Hematopoietic multipotent progenitor cell treated with erythropoietin and hydrocortisone succinate and interleukin-3 and kit ligand, for 8 days (in vitro differentiated cells): ENCODE measurements at regions not wholly inside any gene's neighbourhood (a gene's known extent, or its start where the extent isn't known, plus 50 kb on each side); places are given as distances from the start of the nearest gene placed in this dataset.
"Not testable (repeated sequence)": the region's sequence is repeated elsewhere in the genome, so short reads cannot be mapped to it uniquely, and the experiment has no call there.

Experiments used
- DNase-seq: peaks from one replicate; pipeline ENCODE4 v3.0.0-alpha.2; 2015

GRCh38 chr4:188754372-188755002 is 615.2 kb downstream of the TRIML1 start:
- no peak for DNase-seq

- DNase-seq = no peak
Measured at GRCh38 chr4:188767496-188767895, 628.3 kb downstream of the TRIML1 start.

DNA sequence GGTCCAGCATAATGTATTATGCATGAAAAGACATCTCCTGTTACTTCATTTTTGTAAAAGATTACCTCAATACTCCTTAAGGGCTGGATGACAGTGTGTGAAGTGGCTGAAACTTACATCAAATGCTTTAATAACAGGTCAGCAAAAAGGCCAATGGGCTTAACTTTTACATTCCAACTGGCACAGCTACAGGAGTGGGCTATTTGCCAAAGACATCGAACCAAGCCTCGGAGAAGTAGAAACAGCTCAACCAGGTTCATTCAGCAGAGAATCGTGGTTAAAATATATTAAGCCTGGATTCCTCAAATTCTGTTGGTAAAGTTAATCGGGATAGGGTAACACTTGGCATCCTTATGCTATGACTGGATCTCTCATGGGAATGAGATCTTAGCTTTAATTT is 639.7 kb downstream of the TRIML1 start:
- DNase-seq = no peak

DNA sequence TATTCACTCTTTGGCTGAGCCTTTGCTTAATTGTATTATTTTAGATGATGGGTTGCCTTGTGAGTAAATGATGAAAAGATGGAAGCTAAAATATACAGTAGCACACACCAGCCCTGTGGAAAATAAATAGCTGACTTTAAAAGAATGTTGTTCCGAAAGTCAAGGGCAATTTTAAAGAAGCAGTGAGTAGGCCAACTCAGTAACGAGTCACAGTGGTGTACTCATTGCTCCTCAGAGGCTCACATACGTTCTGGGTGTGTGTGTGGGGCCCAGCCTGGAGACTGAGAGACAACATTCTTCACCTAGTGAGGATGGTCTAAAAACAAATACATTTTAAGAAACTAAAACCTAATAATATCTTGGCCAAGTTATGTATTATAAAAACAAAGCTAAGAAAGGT is 640.3 kb downstream of the TRIML1 start:
- DNase-seq = no peak

GRCh38 chr4:188780028-188780427 is 640.8 kb downstream of the TRIML1 start:
- no peak for DNase-seq

DNA sequence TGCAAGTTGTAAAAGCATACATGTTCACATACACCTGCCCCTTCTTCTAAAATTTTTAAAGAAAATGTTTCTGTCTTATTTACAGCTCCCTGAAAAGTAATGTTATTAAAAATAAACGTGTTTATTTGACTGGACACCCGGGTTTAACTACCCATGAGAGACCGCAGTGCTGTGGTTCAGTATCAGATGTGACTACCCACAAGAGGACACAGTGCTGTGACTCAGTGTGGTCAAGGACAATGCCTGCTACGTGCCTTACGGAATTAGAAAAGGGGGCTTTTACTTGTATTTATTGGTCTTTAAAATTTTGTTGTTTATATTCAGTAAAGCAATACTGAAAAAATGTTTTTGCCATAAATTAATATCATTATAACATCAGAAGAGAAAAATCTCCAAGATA is 641.4 kb downstream of the TRIML1 start:
- DNase-seq = no peak

DNA sequence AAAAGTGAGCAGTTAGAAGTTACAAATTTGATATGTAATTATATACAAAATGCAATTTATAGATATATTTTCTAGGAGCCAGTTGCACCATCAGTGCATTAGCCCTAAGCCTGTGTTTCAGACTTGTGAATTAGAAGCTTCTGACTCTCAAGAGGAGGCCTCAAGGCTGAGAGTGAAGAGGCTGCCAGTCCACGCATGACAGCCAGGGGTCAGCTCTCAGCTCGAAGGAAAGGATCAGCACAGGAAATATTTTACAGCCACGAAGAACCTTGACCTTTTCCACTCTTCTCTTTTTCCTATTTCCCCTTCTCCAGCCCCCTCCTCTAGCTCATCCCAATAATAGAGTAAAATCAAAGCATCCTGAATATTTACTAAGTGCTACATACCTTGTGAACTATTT is 642.4 kb downstream of the TRIML1 start:
- no peak for DNase-seq

GRCh38 chr4:188783175-188783574 is 643.9 kb downstream of the TRIML1 start:
- no peak for DNase-seq

DNA sequence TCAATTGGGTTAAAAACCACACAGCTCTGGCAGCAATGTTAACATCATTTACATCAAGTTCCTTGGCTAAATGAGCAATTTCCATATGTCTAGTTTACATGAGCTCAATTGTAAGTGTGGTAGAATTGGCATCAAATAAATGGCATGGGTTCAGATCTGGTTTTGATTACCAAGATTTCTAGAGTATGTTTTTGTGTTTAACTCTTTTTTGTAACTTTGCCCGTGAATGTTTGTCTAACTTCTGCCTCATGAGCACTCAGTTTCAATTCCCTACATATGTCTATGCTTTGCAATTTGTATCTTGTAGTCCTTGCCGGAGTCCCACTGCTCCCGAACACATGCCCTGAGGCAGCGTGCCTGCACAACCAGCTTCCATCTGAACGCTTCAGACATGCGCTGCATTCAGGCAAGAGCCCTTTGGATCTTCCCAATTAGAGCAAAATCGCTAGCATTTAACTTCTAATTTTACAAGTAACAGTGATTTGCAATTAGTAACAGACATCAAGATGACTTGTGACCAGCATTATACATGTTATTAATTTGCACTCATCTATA is 644.4 kb downstream of the TRIML1 start:
- no peak for DNase-seq

GRCh38 chr4:188796600-188796999 is 657.4 kb downstream of the TRIML1 start:
- DNase-seq = not testable (repeated sequence)

DNA sequence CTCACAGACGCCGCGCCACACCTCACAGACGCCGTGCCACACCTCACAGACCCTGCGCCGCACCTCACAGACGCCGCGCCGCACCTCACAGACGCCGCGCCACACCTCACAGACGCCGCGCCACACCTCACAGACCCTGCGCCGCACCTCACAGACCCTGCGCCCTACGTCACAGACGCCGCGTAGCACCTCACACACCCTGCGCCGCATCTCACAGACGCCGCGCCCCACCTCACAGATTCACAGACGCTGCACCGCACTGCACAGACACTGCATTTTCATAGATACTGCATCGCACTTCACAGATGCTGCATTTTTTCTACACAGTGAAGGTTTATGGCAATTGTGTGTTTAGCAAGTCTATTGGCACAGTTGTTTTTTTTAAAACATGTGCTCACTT is 657.8 kb downstream of the TRIML1 start:
- not testable (repeated sequence) for DNase-seq

- DNase-seq = no peak
Measured at GRCh38 chr4:188804861-188805260, 665.6 kb downstream of the TRIML1 start.

DNA sequence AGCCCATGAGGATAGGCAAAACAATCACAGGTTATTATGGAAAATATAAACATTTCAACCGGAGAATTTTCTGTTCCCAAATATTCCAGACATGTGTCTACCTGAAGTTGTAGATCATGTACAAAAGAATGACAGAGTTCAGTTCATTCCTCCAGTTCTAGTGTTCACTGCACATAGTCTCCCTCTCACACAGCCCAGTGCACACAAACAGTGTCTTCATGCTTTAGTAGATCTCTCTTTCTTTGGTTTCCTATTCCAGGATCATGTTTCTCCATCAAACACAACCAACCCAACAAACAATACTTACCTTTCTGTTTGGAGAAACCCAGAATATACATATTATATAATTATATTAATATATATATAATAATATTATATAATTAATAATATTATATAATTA is 671.9 kb downstream of the TRIML1 start:
- DNase-seq = no peak

- no peak for DNase-seq
Measured at GRCh38 chr4:188812644-188813043, 673.4 kb downstream of the TRIML1 start.

DNA sequence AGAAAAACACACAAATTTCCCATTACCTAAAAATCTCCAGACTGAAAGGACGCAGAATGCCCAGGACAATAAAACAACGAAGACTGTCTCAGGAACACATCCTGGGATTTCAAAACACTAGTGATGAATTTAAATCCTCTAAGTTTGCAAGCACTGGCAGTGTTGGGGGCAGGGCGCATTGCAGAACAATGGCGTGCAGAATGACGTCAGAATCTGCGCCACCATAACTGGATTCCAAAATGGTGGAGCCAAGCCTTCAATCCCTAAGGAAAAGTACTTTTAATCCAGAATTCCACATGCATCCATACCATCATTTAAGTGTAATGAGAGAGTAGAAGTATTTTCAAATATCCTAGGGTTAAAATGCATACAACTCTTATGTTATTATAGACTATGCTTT is 679.1 kb downstream of the TRIML1 start:
- DNase-seq = no peak

DNA sequence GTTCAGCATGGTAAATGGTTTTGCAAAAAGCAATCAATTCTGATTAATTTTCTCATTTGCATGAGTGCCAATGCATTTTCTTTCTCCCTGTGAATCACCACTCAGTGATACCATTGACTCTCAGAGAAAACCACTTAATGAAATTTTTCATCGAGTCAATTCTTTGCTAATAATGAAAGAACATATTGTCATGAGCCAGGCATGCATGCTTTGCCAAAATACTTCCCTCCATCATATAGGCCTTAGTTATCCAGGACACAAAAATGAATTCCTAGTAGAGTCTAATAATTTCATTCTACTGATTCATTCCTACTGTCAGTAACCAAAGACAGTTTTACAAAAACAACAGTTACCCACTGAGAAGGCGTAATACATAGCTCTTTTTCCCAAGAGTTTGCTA is 680.0 kb downstream of the TRIML1 start:
- DNase-seq = no peak

DNA sequence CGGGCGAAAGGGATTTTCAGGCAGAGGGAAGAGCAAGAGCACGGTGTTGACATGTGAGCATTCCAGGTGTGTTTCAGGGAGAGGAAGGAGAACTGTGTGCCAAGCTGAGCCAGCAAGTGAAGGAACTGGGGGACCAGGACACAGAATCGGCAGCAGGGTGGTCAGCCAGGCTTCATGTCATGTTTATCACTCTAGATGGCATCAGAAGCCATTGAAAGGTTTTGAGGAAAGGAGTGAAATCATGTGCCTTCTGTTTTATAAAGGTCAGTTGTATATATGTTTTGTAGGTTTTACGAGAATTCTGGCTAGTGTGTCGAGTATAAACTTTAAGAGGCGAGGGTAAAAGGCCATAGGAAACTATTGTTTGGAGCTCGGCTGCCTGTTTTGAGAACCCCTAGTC is 682.3 kb downstream of the TRIML1 start:
- no peak for DNase-seq

- no peak for DNase-seq
Measured at GRCh38 chr4:188822698-188823097, 683.5 kb downstream of the TRIML1 start.

GRCh38 chr4:188824553-188824952 is 685.3 kb downstream of the TRIML1 start:
- no peak for DNase-seq

DNA sequence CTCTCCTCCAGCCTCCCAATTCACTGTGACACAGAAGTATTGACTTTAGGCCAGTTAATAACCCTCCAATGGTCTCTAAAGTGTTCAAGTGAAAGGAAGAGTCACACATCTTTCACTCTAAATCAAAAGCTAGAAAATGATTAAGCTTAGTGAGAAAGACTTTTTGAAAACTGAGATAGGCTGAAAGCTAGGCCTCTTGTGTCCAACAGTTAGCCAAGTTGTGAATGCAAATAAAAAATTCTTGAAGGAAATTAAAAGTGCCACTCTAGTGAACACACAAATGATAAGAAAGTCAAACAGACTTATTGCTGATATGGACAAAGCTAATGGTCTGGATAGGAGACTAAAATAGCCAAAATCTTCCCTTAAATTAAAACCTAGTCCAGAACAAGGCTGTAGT is 687.2 kb downstream of the TRIML1 start:
- no peak for DNase-seq

GRCh38 chr4:188839704-188840103 is 700.5 kb downstream of the TRIML1 start:
- DNase-seq = no peak

GRCh38 chr4:188841523-188841922 is 702.3 kb downstream of the TRIML1 start:
- no peak for DNase-seq

GRCh38 chr4:188854436-188854835 is 715.2 kb downstream of the TRIML1 start:
- no peak for DNase-seq

DNA sequence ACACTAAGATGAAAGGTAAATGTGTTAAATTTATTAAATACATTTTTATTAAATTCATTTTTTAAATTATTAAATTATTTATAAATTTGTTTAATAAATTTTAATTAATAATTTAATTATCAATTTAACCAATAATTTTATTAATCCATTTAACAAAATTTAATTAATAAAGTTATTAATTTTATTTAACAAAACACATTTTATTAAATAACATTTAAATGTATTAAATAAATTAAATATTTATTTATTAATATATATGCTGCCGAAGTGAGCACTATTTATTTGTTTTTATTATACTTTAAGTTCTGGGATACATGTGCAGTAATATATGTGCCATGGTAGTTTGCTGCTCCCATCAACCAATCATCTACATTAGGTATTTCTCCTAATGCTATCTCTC is 719.5 kb downstream of the TRIML1 start:
- no peak for DNase-seq

DNA sequence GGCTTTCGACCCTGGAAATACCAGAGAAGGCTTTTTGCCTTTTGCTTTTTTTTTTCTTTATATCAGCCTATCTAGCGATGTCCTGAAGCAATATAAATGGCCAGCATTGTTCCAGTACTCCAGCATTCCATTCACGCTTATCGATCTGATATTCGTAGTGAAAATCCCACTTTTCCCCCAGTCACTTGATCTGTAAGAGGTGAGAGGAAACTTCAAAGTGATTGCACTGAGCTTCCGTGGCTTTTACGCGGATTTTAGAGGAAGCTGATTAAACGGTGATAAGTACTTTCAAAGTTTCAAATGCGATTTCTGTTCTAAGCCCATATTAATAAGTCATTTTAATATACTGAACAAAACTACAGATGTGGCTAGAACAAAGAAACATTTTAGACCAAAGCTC is 725.5 kb downstream of the TRIML1 start:
- no peak for DNase-seq
